Skeletal muscle tissue (tissue), 3 donors: ENCODE measurements at regions not wholly inside any gene's neighbourhood (a gene's known extent, or its start where the extent isn't known, plus 50 kb on each side); places are given as distances from the start of the nearest gene placed in this dataset.

Experiments used
- H3K27ac ChIP-seq: one replicate; pipeline ENCODE4 v1.7.0; 2013; ENCODE audit warnings: mild to moderate bottlenecking, low read depth, low read length, inconsistent platforms
- H3K27me3 ChIP-seq, 3 donors: one replicate each; pipeline ENCODE4 v1.7.0; 2013; ENCODE audit warnings: low read length in 3 of 3; ENCODE audit not compliant: control insufficient read depth in 3 of 3, insufficient read depth in 3 of 3
- H3K36me3 ChIP-seq, 3 donors: one replicate each; pipeline ENCODE4 v1.7.0; 2013; ENCODE audit warnings: low read length in 3 of 3; ENCODE audit not compliant: control insufficient read depth in 3 of 3, insufficient read depth in 3 of 3
- H3K4me1 ChIP-seq, 3 donors: one replicate each; pipeline ENCODE4 v1.7.0; 2013; ENCODE audit warnings: low read length in 3 of 3, mild to moderate bottlenecking in 3 of 3; ENCODE audit not compliant: control insufficient read depth in 3 of 3, insufficient read depth in 3 of 3
- H3K4me3 ChIP-seq, 3 donors: one replicate each; pipeline ENCODE4 v1.7.0; 2013; ENCODE audit warnings: low read length in 3 of 3
- H3K9ac ChIP-seq, 3 donors: one replicate each; pipeline ENCODE4 v1.7.0; 2013; ENCODE audit warnings: low read length in 3 of 3, mild to moderate bottlenecking in 3 of 3, moderate library complexity in 2 of 3, low read depth in 1 of 3
- H3K9me3 ChIP-seq, 3 donors: one replicate each; pipeline ENCODE4 v1.7.0; 2013; ENCODE audit warnings: low read length in 3 of 3; ENCODE audit not compliant: control insufficient read depth in 3 of 3
- donor health status: Osteomylitis.

- Histone ChIP-seq H3K27ac (no peak overlapping the region), H3K36me3 (no peaks in the 10 kb centered on the region), H3K9me3 (no peaks in the 10 kb centered on the region), H3K9ac (no peak overlapping the region), H3K27me3 (no peaks in the 10 kb centered on the region), H3K4me3 (no peak overlapping the region), H3K4me1 (peaks cover 20 to 29% (median 21%) of the 10 kb centered on the region in 3 donors)
Observed at GRCh38 chr7:68324621-68325020, 1273.7 kb upstream of the AUTS2 start.

GRCh38 chr7:68334216-68334615 lies 1264.1 kb upstream of the AUTS2 start:
- Histone ChIP-seq H3K9me3 (peaks cover 5 to 11% (median 6%) of the 10 kb centered on the region in 3 donors), H3K9ac (peak overlapping the region in 2 of 3 donors; percentile 17 to 69), H3K27me3 (no peaks in the 10 kb centered on the region), H3K4me1 (peaks cover 10 to 15% (median 13%) of the 10 kb centered on the region in 3 donors), H3K36me3 (no peaks in the 10 kb centered on the region), H3K4me3 (peak overlapping the region in 2 of 3 donors; percentile 14 to 15), H3K27ac (peak overlapping the region; percentile 78)

DNA sequence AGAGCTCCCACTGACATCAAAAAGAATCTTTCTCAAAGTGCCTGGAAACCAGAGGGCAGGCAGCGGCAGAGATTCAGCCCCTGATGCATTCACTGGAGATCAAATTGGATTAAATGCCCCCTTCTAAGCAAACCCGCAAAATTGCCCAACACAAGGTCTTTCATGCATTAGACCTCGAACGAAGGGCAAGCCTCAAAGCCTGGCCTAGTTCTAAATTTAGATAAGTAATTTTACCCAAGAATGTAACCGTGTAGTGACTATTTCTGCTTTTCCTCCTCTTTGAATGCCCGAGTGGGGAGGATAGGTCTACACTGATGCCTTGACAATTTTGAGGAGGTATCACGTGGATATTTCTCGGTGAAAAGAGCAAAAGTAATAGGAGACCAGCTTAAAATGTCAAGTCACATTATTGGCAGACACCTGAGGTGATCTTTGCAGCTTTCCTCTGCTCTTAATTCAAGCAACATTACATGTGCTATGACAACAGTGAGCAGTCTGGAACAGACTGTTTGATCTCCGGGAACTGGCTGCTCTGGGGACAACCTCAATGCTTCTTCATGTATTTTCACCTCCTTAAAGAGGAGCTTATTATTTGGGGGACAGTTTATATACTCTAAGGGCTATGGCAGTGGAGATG lies 1263.5 kb upstream of the AUTS2 start:
- Histone ChIP-seq H3K9me3 (peaks cover 5 to 11% (median 6%) of the 10 kb centered on the region in 3 donors), H3K4me3 (peak overlapping the region; percentile 2 to 15 (median 14)), H3K36me3 (no peaks in the 10 kb centered on the region), H3K9ac (peak overlapping the region; percentile 2 to 69 (median 17)), H3K27ac (peak overlapping the region; percentile 78), H3K27me3 (no peaks in the 10 kb centered on the region), H3K4me1 (peaks cover 10 to 15% (median 13%) of the 10 kb centered on the region in 3 donors)

DNA sequence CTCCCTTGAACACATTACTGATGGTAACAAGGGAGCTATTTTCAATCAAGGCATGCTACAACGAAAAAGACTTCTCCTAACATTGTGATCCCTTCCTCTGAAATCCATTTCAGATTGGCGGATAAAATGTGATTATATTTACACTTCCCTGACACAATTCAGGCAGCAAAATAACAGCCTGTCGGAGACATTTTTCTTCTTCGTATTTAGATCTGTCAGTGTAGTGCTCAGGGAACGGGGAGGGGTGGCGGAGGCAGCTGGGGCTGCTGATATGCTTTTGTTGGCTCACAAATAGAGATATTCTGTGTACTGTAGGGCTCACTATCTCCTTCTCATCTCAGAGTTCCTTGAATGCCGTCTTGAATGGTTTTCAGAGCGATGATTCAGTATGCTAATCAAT lies 1261.7 kb upstream of the AUTS2 start:
- Histone ChIP-seq H3K36me3 (no peaks in the 10 kb centered on the region), H3K4me3 (no peak overlapping the region), H3K27ac (no peak overlapping the region), H3K9ac (no peak overlapping the region), H3K4me1 (peaks cover 10 to 15% (median 13%) of the 10 kb centered on the region in 3 donors), H3K9me3 (peaks cover 3 to 9% (median 3%) of the 10 kb centered on the region in 3 donors), H3K27me3 (no peaks in the 10 kb centered on the region)

DNA sequence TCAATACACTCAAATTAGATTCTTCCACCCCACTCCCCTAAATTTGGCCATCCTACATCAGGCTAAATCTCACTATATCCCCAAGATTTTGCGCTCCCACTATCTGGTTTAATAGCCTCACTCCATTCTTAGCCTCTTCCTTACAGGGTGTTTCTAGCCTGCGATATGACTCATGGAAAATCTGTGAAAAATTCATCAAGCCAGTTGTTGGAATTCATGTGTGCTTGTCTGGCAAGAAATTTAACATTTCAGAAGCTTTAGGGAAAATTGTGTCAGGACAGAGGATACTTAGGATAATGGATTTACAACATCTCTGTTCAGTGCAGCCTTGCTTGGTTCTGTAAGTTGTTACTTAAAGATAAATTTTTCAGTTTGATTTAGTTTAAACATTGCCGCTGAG lies 1249.9 kb upstream of the AUTS2 start:
- Histone ChIP-seq H3K4me3 (no peak overlapping the region), H3K27me3 (no peaks in the 10 kb centered on the region), H3K9ac (no peak overlapping the region), H3K36me3 (no peaks in the 10 kb centered on the region), H3K4me1 (peaks cover 0 to 11% (median 5%) of the 10 kb centered on the region in 3 donors), H3K27ac (no peak overlapping the region), H3K9me3 (no peaks in the 10 kb centered on the region)

GRCh38 chr7:68362745-68363518 lies 1235.3 kb upstream of the AUTS2 start:
- Histone ChIP-seq H3K9ac (no peak overlapping the region), H3K27me3 (no peaks in the 10 kb centered on the region), H3K4me1 (peaks cover 0 to 6% (median 4%) of the 10 kb centered on the region in 3 donors), H3K9me3 (no peaks in the 10 kb centered on the region), H3K27ac (no peak overlapping the region), H3K36me3 (no peaks in the 10 kb centered on the region), H3K4me3 (no peak overlapping the region)

DNA sequence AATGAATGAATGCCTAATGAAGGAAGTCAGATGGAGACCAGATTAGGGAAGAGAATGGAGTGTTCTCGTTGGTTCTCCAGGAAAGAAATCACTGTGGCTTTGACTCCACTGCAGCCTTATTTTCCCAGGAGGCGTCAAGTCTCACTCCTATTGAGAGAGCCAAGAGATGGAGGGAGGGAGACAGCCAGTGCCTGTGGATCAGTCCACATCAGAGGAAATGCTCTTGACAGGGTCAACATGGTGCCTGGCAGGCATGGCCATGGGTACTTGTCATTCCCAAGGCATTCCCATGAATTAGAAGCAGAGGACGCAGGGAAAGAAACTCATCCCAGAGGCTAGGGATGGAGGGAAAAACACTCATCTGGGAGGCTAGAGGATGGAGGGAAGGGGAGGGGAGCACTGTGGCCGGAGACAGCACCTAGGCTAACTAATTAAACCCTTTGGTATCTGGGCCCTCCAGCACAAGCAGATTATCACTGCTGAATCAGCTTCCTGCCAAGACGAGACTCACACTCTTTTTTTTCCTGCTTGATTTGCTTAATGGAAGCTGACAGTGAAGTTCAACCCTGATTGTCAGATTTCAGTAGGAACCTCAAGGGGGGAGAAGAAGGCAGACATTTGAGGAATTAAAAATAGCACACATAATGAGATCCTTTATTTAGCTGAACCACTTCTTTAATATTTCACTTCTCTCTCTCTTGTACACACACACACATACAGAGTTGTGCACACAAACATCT lies 1233.2 kb upstream of the AUTS2 start:
- H3K4me3 ChIP-seq = no peak overlapping the region
- no peak overlapping the region for H3K27ac ChIP-seq
- H3K9ac ChIP-seq = no peak overlapping the region
- H3K9me3 ChIP-seq = no peaks in the 10 kb centered on the region
- H3K27me3 ChIP-seq = no peaks in the 10 kb centered on the region
- H3K4me1 ChIP-seq = no peaks in the 10 kb centered on the region
- no peaks in the 10 kb centered on the region for H3K36me3 ChIP-seq

DNA sequence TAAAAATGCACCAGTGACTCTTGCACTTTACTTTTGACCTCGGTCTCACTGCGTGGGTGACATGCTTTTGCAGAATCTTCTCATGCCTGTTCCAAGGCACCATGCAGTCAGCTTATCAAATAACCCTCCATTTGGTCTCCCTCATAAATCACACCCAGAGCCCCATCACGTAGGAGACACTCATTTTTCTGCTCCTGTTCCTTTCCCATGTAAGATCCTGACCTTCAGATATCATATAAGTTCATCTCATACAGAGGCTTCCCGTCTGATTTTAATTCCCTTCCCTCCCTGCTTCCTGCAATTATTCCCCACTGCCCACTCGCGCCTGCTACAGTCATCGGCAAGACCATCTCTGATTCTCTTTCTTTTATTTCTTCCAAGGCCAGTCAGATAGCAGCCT lies 1226.3 kb upstream of the AUTS2 start:
- Histone ChIP-seq H3K27ac (no peak overlapping the region), H3K9ac (peak overlapping the region in 1 of 3 donors; percentile 57), H3K4me1 (peaks cover 0 to 4% (median 0%) of the 10 kb centered on the region in 3 donors), H3K27me3 (no peaks in the 10 kb centered on the region), H3K4me3 (no peak overlapping the region), H3K36me3 (no peaks in the 10 kb centered on the region), H3K9me3 (no peaks in the 10 kb centered on the region)

GRCh38 chr7:68376131-68376661 lies 1222.1 kb upstream of the AUTS2 start:
- H3K4me3 ChIP-seq = no peak overlapping the region
- H3K27ac ChIP-seq = no peak overlapping the region
- no peak overlapping the region for H3K9ac ChIP-seq
- H3K36me3 ChIP-seq = no peaks in the 10 kb centered on the region
- no peaks in the 10 kb centered on the region for H3K9me3 ChIP-seq
- peaks cover 0 to 4% (median 0%) of the 10 kb centered on the region in 3 donors for H3K4me1 ChIP-seq
- no peaks in the 10 kb centered on the region for H3K27me3 ChIP-seq
